K562 (cell line): ENCODE measurements at regions not wholly inside any gene's neighbourhood (a gene's known extent, or its start where the extent isn't known, plus 50 kb on each side); places are given as distances from the start of the nearest gene placed in this dataset.

Source experiments
- BHLHE40 ChIP-seq: IDR thresholded peaks from 2 replicates; pipeline ENCODE4 v1.6.1; 2011; ENCODE audit warnings: low read length, improper control_type of control experiment
- COPS2 ChIP-seq: fragments of 450-650 bp; conservative IDR thresholded peaks from 2 replicates; pipeline ENCODE4 v1.6.1; 2016; ENCODE audit warnings: mild to moderate bottlenecking, moderate library complexity
- EHMT2 ChIP-seq: fragments of 450-650 bp; IDR thresholded peaks from 2 replicates; pipeline ENCODE4 v1.6.1; 2018; ENCODE audit warnings: antibody characterized with exemption
- KLF10 ChIP-seq: fragments of 250-450 bp; sonication (Bioruptor Pico); IDR thresholded peaks from 2 replicates; pipeline ENCODE4 v1.6.1; 2021; ENCODE audit warnings: matching md5 sums
- NR2F6 ChIP-seq: fragments of 450-650 bp; formaldehyde crosslinking; IDR thresholded peaks from 2 replicates; pipeline ENCODE4 v1.4.0; 2020; ENCODE audit warnings: mild to moderate bottlenecking
- PHB ChIP-seq: fragments of 250-450 bp; sonication (Bioruptor Pico); IDR thresholded peaks from 2 replicates; pipeline ENCODE4 v1.5.0; 2021
- RBM14 ChIP-seq: fragments of 200-400 bp; formaldehyde crosslinking; IDR thresholded peaks from 2 replicates; pipeline ENCODE4 v1.6.1; 2018; ENCODE audit warnings: low read depth, mild to moderate bottlenecking, low read length, moderate library complexity, borderline replicate concordance; ENCODE audit not compliant: insufficient read depth
- TCF7 ChIP-seq: sonication (generic); IDR thresholded peaks from 2 replicates; pipeline ENCODE4 v1.6.1; 2016; ENCODE audit warnings: antibody characterized with exemption, borderline replicate concordance
- ZEB2 ChIP-seq: fragments of 450-650 bp; IDR thresholded peaks from 2 replicates; pipeline ENCODE4 v1.6.1; 2016
- TF ChIP-seq, protein P1 (sequence below): fragments of 450-650 bp; IDR thresholded peaks from 2 replicates; pipeline ENCODE4 v1.6.1; 2016; ENCODE audit warnings: low read depth
- TF ChIP-seq, protein P2 (sequence below): sonication (generic); formaldehyde crosslinking; IDR thresholded peaks from 2 replicates; pipeline ENCODE4 v1.8.1; 2022; ENCODE audit warnings: missing genetic modification reagents
- TF ChIP-seq, protein P3 (sequence below): fragments of 250-450 bp; sonication (Bioruptor Pico); IDR thresholded peaks from 2 replicates; pipeline ENCODE4 v1.5.1; 2021; ENCODE audit warnings: mild to moderate bottlenecking

DNA sequence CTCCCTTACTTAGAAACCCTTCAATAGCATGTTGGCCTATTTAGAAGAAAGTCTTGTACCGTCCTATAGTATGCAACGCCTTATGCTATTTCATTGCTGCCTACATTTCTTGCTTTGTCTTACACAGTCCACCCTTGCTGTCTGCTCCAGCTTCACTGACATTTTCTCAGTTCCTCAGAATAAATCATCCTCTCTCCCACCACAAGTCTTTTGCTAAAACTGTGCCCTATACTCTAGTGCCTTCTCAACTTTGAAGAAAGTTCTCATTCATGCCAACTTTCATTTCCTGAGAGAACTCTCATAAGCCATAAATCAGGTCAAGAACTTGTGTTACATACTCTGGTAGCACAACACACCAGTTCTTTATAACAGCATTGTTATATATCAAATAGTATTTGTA lies 54.3 kb upstream of the COL3A1 start (continued):
- TF ChIP-seq, protein P1, sequence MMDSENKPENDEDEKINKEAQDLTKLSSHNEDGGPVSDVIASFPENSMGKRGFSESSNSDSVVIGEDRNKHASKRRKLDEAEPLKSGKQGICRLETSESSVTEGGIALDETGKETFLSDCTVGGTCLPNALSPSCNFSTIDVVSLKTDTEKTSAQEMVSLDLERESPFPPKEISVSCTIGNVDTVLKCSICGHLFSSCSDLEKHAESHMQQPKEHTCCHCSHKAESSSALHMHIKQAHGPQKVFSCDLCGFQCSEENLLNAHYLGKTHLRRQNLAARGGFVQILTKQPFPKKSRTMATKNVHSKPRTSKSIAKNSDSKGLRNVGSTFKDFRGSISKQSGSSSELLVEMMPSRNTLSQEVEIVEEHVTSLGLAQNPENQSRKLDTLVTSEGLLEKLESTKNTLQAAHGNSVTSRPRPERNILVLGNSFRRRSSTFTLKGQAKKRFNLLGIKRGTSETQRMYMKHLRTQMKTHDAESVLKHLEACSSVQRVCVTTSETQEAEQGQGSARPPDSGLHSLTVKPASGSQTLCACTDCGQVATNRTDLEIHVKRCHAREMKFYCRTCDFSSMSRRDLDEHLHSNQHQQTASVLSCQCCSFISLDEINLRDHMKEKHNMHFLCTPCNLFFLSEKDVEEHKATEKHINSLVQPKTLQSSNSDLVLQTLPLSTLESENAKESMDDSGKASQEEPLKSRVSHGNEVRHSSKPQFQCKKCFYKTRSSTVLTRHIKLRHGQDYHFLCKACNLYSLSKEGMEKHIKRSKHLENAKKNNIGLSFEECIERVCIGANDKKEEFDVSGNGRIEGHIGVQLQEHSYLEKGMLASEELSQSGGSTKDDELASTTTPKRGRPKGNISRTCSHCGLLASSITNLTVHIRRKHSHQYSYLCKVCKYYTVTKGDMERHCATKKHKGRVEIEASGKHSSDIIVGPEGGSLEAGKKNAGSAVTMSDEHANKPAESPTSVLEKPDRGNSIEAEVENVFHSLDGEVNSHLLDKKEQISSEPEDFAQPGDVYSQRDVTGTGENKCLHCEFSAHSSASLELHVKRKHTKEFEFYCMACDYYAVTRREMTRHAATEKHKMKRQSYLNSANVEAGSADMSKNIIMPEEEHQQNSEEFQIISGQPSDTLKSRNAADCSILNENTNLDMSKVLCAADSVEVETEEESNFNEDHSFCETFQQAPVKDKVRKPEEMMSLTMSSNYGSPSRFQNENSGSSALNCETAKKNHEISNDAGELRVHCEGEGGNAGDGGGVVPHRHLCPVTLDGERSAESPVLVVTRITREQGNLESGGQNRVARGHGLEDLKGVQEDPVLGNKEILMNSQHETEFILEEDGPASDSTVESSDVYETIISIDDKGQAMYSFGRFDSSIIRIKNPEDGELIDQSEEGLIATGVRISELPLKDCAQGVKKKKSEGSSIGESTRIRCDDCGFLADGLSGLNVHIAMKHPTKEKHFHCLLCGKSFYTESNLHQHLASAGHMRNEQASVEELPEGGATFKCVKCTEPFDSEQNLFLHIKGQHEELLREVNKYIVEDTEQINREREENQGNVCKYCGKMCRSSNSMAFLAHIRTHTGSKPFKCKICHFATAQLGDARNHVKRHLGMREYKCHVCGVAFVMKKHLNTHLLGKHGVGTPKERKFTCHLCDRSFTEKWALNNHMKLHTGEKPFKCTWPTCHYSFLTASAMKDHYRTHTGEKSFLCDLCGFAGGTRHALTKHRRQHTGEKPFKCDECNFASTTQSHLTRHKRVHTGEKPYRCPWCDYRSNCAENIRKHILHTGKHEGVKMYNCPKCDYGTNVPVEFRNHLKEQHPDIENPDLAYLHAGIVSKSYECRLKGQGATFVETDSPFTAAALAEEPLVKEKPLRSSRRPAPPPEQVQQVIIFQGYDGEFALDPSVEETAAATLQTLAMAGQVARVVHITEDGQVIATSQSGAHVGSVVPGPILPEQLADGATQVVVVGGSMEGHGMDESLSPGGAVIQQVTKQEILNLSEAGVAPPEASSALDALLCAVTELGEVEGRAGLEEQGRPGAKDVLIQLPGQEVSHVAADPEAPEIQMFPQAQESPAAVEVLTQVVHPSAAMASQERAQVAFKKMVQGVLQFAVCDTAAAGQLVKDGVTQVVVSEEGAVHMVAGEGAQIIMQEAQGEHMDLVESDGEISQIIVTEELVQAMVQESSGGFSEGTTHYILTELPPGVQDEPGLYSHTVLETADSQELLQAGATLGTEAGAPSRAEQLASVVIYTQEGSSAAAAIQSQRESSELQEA = no peak
- TF ChIP-seq, protein P2, sequence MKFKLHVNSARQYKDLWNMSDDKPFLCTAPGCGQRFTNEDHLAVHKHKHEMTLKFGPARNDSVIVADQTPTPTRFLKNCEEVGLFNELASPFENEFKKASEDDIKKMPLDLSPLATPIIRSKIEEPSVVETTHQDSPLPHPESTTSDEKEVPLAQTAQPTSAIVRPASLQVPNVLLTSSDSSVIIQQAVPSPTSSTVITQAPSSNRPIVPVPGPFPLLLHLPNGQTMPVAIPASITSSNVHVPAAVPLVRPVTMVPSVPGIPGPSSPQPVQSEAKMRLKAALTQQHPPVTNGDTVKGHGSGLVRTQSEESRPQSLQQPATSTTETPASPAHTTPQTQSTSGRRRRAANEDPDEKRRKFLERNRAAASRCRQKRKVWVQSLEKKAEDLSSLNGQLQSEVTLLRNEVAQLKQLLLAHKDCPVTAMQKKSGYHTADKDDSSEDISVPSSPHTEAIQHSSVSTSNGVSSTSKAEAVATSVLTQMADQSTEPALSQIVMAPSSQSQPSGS (CRISPR knock-in tag) = no peak
- TF ChIP-seq COPS2 (no peak), RBM14 (no peak), EHMT2 (no peak), ZEB2 (no peak), TCF7 (no peak), PHB (CRISPR knock-in tag) (no peak), NR2F6 (CRISPR knock-in tag) (no peak), BHLHE40 (no peak), KLF10 (no peak)
- TF ChIP-seq, protein P3, sequence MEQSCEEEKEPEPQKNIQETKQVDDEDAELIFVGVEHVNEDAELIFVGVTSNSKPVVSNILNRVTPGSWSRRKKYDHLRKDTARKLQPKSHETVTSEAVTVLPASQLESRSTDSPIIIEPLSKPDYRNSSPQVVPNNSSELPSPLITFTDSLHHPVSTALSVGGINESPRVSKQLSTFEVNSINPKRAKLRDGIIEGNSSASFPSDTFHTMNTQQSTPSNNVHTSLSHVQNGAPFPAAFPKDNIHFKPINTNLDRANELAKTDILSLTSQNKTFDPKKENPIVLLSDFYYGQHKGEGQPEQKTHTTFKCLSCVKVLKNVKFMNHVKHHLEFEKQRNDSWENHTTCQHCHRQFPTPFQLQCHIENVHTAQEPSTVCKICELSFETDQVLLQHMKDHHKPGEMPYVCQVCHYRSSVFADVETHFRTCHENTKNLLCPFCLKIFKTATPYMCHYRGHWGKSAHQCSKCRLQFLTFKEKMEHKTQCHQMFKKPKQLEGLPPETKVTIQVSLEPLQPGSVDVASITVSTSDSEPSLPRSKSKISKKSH = no peak
- TF ChIP-seq, all 486 proteins: peak for 0
